NCI-H510A (cell line): ENCODE measurements at regions not wholly inside any gene's neighbourhood (a gene's known extent, or its start where the extent isn't known, plus 50 kb on each side); places are given as distances from the start of the nearest gene placed in this dataset.

Experiments
- DNase-seq: peaks from one replicate; lab custom pipeline; 2025; lab: John Stamatoyannopoulos, UW

DNA sequence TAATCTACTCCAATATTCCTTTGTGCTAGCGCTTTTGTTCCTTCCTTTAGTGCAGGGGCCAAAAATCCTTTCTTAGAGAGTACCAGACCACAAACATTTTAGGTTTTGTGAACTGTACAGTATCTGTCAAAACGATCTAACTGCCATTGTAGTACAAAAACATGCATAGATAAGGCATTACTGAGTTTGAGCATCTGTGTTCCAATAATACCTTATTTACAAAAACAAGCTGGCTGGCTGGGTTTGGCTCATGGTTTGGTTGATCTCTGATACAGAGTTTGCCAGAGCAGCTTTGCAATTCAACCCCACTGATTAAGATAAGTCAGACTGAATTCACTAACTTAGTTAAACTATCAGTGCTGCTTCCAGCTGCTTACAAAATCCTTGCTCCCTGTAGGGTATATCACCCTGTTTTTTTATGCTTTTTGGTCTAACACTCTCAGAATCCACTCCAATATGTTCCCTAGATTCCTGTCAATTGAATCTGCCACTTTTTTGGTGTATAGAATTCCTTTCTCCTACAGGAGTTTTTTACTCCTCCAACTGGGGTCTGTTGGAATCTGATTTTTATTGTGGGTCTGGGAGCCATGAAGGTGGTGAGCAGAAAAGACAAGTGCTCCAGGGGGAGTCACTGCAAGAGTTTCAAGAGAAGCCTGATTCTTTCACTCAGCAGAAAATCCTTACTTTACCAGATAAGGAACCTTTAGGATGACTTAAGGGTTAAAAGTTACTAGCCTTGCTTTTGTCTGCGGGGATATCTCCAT lies 1399.4 kb downstream of the EFNB2 start:
- DNase-seq, result no peak

DNA sequence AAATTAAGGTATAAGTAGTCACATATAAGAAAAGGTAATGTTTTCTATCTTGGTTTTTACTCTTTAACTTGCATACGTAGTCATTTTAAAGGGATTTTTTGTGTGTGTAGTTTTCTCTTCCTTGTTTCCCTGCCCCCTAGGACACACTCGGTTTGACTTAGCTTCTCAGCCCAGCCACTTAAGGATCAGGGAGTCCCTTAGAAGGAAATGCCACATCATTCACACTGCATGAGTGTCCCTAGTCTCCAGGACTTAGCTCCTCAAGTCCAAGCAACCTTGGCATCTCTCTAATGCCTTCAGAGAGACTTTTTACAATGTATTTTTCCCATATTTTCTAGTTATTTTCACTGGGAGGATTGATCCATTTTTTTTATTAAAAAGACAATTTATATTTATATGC lies 1407.7 kb downstream of the EFNB2 start:
- DNase-seq, result no peak

DNA sequence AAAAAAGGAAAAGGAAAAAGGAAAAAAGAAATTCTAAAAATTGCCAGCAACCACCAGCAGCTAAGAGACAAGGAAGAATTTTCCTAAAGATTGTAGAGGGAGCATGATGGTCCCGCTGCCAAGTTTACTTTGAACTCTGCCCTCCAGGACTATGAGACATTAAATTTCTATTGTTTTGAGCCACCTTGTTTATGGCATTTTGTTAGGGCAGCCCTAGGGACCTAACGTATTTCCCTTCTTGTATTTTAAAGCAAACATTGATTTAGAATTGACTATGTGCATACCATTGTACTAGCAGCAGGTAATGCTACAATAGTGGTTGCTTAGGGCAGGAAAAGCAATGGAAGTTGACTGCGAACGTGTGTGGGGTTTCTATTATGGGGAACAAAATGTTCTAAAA lies 1414.2 kb downstream of the EFNB2 start:
- DNase-seq, result no peak

GRCh38 chr13:105118426-105118985 lies 1417.0 kb downstream of the EFNB2 start:
- no peak for DNase-seq

- DNase-seq, result no peak
These were observed 1418.5 kb downstream of the EFNB2 start for GRCh38 chr13:105116966-105117365.

DNA sequence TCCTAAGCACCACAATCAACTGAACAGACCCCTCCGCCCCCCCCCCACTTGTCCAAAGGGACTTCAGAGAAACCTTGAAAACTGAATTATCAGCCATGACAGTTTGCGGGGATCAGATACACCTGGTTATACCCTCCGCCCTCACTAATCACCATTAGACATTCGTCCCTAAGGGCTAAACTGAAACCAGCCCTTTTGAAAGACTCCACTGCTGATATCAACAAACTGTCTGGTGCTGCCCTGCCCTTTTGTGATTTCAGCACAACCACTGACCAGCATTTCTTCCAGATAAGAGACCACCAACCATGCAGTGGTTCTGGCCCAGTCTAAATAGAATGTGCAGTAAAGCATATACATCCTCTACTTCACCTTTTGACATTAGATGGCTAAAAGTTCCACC lies 1422.9 kb downstream of the EFNB2 start:
- DNase-seq, result no peak

DNA sequence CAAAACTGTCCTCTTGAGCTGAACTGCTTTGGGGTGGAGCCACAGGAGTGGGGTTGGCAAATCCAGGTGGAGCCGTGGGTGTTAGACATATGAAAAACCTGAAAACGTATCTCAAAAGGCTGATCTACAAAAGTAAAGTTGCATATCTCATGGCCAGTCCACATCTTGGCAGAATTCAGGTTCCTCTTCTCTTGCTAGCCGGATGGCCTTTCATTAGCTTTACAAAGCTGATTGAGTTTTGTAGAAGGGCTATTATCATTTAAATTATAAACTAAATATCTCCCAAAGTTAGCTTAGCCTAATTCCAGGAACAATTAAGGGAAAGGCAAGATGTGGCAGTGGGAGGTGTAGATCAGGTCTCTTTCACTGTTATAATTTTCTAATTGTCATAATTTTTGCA lies 1427.7 kb downstream of the EFNB2 start:
- DNase-seq, result no peak

DNA sequence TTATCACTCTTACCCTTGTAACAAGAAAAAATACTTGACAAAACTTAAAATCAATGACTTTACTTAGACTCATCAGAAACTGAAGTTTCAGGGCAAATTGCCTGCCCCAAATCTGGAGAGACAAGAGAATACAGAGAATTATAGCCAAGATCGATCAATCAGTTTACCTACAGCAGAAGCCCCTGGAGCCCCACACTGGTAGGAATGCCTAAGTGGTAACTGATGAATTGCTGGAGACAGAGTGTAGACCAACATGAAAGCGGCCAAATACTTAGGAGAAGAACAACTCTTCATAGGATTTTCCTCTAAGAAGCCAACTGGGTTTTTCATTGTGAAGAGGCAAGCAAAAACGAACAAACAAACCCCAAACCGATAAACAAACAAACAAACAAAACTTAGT lies 1430.0 kb downstream of the EFNB2 start:
- no peak for DNase-seq

DNA sequence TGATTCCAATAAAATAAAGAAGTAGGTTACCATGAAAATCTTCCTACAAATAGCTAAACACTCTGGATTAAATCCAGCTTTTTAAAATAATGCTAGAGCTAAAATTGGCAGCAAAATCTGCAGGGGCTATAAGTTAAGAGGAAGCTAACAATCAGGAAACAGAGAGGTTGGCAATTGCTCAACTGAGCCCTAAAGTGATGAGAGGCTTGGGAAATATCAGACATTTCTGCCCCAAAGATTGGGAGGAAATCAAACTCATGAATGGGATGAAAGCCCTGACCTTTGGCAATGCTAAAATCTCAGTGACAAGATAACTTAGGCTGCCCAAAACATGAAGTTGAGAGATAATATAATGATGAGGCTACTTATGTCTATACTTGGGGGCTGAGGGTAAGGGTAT lies 1437.9 kb downstream of the EFNB2 start:
- DNase-seq, result no peak

DNA sequence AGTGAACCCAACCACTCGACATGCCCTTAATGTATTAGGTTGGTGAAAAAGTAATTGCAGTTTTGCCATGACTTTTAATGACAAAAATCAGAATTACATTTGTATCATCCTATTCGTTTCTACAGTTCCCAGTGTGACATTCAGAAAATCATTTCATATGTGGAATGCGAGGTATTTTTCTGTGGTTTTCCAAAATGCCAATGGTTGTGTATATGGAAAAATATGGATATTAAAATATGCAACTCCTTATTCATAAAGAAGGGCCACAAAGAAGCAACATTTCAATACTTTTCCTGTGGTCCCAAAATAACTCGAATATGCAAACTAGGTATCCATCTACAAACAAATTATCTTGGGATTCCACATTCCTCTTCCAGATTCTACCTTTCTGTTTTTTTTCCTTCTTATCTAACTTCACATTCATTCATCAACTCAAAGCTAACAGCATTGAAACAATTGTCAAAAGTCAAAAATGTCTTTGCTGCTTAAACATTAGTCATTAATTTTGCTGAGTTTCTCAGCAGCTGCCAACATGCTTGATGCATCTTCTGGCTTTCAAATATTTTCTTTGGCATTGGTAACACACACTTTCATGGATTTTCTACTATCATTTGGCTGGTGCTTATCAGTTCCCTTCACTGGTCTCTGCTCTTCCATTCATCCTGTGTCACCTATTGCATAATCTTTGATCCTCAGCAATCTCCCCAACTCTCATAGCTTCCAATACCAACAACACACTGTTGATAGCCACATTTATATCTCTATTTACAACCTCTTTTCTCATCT lies 1445.4 kb downstream of the EFNB2 start:
- no peak for DNase-seq

DNA sequence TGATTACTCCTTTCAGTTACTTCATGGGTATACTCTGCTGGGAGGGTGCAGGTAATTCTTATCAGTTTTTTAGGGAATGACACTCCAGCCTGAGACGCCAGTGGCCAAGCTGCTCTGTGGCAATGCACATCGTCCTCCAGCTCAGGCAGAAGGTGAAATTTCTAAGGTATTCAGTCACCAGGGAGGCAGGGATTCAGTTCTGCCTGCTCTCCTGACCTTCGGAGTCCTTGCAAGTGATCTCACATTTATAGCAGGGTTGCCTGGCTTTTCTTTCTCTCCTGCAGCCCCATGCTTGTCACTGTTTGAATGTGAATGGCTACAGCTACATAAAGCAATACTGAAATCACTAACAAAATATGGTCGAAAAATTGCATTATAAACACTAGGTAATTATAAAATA lies 1447.5 kb downstream of the EFNB2 start:
- no peak for DNase-seq

DNA sequence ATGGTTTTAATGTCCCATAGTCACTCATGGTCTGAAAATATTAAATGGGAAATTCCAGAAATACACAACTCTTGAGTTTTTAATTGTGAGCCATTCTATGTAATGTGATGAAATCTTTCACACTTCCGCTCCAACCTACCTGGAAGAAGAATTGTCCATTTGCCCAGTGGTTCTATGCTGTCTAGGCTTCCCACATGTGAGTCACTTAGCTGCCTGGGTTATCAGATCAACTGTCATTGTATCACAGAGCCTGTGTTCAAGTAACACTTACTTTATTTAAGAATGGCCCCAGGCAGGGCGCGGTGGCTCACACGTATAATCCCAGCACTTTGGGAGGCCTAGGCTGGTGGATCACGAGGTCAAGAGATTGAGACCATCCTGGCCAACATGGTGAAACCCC lies 1450.5 kb downstream of the EFNB2 start:
- DNase-seq, result no peak

DNA sequence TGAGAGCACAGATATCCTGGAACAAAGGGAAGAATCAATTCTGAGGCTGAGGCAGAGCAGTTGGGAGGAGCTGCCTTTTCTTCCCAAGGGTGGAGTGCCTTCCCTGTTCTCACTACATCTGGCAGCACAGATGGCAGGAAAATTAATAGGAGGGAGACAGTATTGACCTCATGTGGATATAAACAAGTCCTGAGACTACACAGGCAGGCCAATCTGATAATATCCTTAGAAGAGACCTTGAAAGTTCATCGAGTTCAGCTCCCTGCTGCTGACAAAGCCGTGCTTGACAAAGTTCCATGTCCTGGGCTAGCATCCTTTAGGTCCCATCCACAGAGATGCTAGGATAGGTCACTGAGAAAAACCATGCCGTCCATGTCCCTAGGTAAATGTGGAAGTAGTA lies 1451.5 kb downstream of the EFNB2 start:
- DNase-seq, result no peak

DNA sequence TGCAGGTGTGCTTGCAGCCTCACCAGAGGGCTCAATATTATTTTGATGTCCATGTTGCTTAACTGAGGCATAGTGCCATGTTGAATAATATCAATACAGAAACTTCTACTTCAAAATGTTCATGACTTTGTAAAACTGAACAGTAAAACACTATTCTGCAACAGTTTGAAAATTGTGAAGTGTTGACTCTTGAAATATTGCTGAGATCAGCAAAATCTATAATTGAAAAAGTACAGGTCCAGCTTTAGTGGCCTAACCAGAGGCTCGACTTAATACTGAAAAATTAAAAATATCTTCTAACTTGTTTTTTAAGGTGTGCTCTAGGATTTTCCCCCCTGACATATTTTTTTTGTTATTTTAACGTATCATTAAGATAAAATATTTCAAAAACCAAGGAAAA lies 1460.7 kb downstream of the EFNB2 start:
- no peak for DNase-seq

DNA sequence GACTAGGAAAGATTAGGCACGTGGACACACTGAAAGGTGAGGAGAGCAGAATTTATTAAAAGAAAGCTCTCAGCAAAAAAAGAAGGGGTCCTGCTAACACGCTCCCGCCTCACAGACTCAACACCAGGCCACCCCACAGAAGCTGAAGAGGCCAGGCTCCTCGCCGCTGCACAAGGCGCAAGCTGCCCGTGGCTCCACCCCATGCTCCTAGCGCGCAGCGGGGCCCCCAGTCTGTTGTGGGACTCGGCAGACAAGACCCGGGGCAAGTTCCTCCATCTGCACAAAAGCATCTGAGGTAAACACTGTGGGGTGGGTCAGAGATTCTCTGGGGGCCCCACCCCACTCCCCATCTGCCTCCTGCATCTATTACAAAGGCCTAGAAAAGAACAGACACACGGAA lies 1462.4 kb downstream of the EFNB2 start:
- DNase-seq, result no peak

DNA sequence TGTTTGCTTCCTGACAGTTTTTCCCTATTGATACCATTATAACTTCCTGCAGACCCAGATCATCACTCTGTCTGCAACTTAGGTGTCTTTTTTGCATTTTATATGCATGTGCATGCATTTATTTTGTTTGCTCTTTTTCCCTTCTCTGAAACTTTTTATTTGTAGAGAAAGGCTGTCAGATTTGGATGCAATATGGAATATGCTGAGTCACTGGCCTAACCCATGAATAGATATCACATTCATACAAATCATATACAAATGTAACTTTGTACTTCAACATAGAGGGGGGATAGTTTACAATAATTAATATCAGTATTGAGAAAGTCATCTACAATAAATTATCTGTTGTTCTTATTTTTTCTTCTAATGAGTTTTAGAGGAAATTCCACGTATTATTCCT lies 1465.0 kb downstream of the EFNB2 start:
- no peak for DNase-seq

DNA sequence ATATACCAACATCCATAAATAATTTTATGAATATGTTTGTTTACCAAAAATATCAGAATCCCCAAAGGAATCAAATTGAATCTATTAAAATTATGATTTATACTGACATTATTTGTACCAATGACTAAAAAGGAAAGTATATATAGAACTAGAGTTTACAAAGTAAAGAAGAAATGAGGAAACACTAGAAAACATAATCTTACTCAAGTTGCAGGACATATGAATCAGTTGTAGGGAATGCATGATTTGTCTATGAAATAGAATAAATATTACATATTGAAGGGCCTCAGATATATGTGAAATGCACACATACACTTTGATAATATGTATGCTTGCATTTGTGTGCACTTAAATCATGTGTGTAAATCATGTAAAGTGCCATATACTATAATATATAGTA lies 1466.4 kb downstream of the EFNB2 start:
- DNase-seq, result no peak

GRCh38 chr13:105063676-105064075 lies 1471.8 kb downstream of the EFNB2 start:
- no peak for DNase-seq

- DNase-seq, result no peak
These were observed 1475.7 kb downstream of the EFNB2 start for GRCh38 chr13:105059786-105060185.

DNA sequence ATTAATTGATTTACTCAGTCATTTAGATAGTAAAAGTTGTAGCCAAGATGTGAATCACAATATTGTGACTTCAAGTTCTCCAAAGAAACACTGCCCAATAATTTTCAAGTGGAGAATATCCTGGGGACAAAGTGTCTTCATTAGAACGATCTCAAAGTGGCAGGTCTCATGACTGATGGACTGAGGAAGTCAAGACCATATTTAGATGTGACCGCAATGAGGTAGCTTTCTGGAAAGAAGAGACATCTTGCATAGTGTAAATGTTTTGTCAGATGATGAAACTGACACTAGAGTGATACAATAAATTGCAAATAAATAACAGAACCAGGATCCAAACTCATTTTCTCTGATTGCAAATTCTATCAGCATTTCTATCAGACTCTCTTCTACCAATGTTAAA lies 1476.9 kb downstream of the EFNB2 start:
- DNase-seq, result no peak

GRCh38 chr13:105052711-105053110 lies 1482.8 kb downstream of the EFNB2 start:
- DNase-seq, result peak; percentile 1

DNA sequence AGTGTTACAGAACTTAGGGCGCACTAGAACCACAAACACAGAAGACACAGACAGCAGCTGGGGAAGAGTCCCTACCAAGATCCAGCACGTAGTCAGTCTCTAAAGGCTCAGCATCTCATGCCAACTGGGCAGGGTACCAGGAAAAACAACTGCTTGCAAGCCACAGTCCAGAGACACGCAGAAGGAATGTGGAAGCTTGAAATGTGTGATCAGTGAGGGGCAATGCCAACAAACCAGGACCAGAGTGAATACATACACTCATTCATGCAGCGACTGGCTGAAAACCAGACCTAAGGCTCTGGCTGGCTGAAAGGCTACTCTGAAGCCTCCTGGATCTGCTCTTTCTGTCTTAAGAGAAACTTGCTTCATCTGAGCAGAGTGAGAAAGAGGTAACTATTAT lies 1484.8 kb downstream of the EFNB2 start:
- DNase-seq, result no peak

GRCh38 chr13:105048677-105049076 lies 1486.8 kb downstream of the EFNB2 start:
- DNase-seq, result no peak
